Effector memory CD8-positive, alpha-beta T cell (primary cell): ENCODE measurements at regions not wholly inside any gene's neighbourhood (a gene's known extent, or its start where the extent isn't known, plus 50 kb on each side); places are given as distances from the start of the nearest gene placed in this dataset.
"Not testable (repeated sequence)": the region's sequence is repeated elsewhere in the genome, so short reads cannot be mapped to it uniquely, and the experiment has no call there.

ENCODE experiments used
- ATAC-seq: fragments of 150-1000 bp; cut with Tn5 transposase; replicated peaks from 2 replicates; pipeline ENCODE4 v1.10.0; 2021; ENCODE audit warnings: mild to moderate bottlenecking, moderate library complexity
- DNase-seq, 3 experiments: peaks; one replicate each; pipeline ENCODE4 v3.0.0; 2021
- H3K27ac Mint-ChIP-seq, 2 donors: one replicate each; pipeline ENCODE4 v1.8.0; 2022; ENCODE audit warnings: mild to moderate bottlenecking in 2 of 2, mixed read lengths in 2 of 2, moderate library complexity in 2 of 2
- H3K27me3 Mint-ChIP-seq, 2 donors: one replicate each; pipeline ENCODE4 v1.8.0; 2022; ENCODE audit warnings: mixed read lengths in 2 of 2
- H3K36me3 Mint-ChIP-seq: one replicate; pipeline ENCODE4 v1.8.0; 2022; ENCODE audit warnings: mild to moderate bottlenecking, moderate library complexity, mixed read lengths; ENCODE audit not compliant: insufficient read depth
- H3K4me1 Mint-ChIP-seq, 2 donors: one replicate each; pipeline ENCODE4 v1.8.0; 2022; ENCODE audit warnings: low read depth in 2 of 2, mixed read lengths in 2 of 2
- H3K4me3 Mint-ChIP-seq, 2 donors: one replicate each; pipeline ENCODE4 v1.8.0; 2022; ENCODE audit warnings: mild to moderate bottlenecking in 2 of 2, mixed read lengths in 2 of 2, moderate library complexity in 2 of 2
- H3K9me3 Mint-ChIP-seq, 2 donors: one replicate each; pipeline ENCODE4 v1.8.0; 2022; ENCODE audit warnings: mixed read lengths in 2 of 2

GRCh38 chr5:104326966-104327365, 764.4 kb upstream of the NUDT12 start:
- H3K27me3 Mint-ChIP-seq = no peaks in the 10 kb centered on the region
- H3K4me1 Mint-ChIP-seq = no peaks in the 10 kb centered on the region
- peaks cover 2 to 14% of the 10 kb centered on the region in 2 donors for H3K9me3 Mint-ChIP-seq
- H3K36me3 Mint-ChIP-seq = no peaks in the 10 kb centered on the region
- DNase-seq (no peak), ATAC-seq (no peak)
- H3K4me3 Mint-ChIP-seq = no peak overlapping the region
- H3K27ac Mint-ChIP-seq = no peak overlapping the region

- H3K27me3 Mint-ChIP-seq = no peaks in the 10 kb centered on the region
- DNase-seq (no peak), ATAC-seq (no peak)
- no peak overlapping the region for H3K27ac Mint-ChIP-seq
- no peak overlapping the region for H3K4me3 Mint-ChIP-seq
- H3K9me3 Mint-ChIP-seq = peaks cover 2 to 12% of the 10 kb centered on the region in 2 donors
- no peaks in the 10 kb centered on the region for H3K36me3 Mint-ChIP-seq
- no peaks in the 10 kb centered on the region for H3K4me1 Mint-ChIP-seq
Observed at GRCh38 chr5:104325356-104325755, 762.8 kb upstream of the NUDT12 start.

- not testable (repeated sequence) for H3K27ac Mint-ChIP-seq, DNase-seq, H3K27me3 Mint-ChIP-seq, ATAC-seq, H3K9me3 Mint-ChIP-seq, H3K4me1 Mint-ChIP-seq, H3K36me3 Mint-ChIP-seq, H3K4me3 Mint-ChIP-seq
Observed at GRCh38 chr5:104316676-104317075, 754.1 kb upstream of the NUDT12 start.

- ATAC-seq (no peak), DNase-seq (no peak)
- Mint-ChIP-seq H3K4me3 (no peak overlapping the region), H3K27ac (no peak overlapping the region), H3K27me3 (no peaks in the 10 kb centered on the region), H3K36me3 (peaks cover 3% of the 10 kb centered on the region), H3K4me1 (no peaks in the 10 kb centered on the region), H3K9me3 (peaks cover 5 to 7% of the 10 kb centered on the region in 2 donors)
Observed at GRCh38 chr5:104312481-104312880, 749.9 kb upstream of the NUDT12 start.

- DNase-seq (no peak), ATAC-seq (no peak)
- Mint-ChIP-seq H3K9me3 (peaks cover 0 to 2% of the 10 kb centered on the region in 2 donors), H3K36me3 (no peaks in the 10 kb centered on the region), H3K4me3 (no peak overlapping the region), H3K27ac (no peak overlapping the region), H3K27me3 (no peaks in the 10 kb centered on the region), H3K4me1 (no peaks in the 10 kb centered on the region)
Observed at GRCh38 chr5:104305602-104306001, 743.0 kb upstream of the NUDT12 start.

GRCh38 chr5:104299998-104300706, 737.6 kb upstream of the NUDT12 start:
- Mint-ChIP-seq H3K27me3 (no peaks in the 10 kb centered on the region), H3K4me1 (no peaks in the 10 kb centered on the region), H3K9me3 (peaks cover 3 to 18% of the 10 kb centered on the region in 2 donors), H3K27ac (no peak overlapping the region), H3K4me3 (no peak overlapping the region), H3K36me3 (no peaks in the 10 kb centered on the region)
- ATAC-seq (no peak), DNase-seq (no peak)

- peaks cover 7 to 18% of the 10 kb centered on the region in 2 donors for H3K9me3 Mint-ChIP-seq
- H3K27me3 Mint-ChIP-seq = no peaks in the 10 kb centered on the region
- no peaks in the 10 kb centered on the region for H3K36me3 Mint-ChIP-seq
- H3K4me3 Mint-ChIP-seq = no peak overlapping the region
- no peak overlapping the region for H3K27ac Mint-ChIP-seq
- DNase-seq (no peak), ATAC-seq (no peak)
- no peaks in the 10 kb centered on the region for H3K4me1 Mint-ChIP-seq
Observed at GRCh38 chr5:104298518-104298917, 735.9 kb upstream of the NUDT12 start.

- no peak overlapping the region for H3K27ac Mint-ChIP-seq
- DNase-seq = no peak
- peaks cover 10 to 18% of the 10 kb centered on the region in 2 donors for H3K9me3 Mint-ChIP-seq
- H3K36me3 Mint-ChIP-seq = no peaks in the 10 kb centered on the region
- no peak for ATAC-seq
- H3K27me3 Mint-ChIP-seq = no peaks in the 10 kb centered on the region
- H3K4me3 Mint-ChIP-seq = no peak overlapping the region
- H3K4me1 Mint-ChIP-seq = no peaks in the 10 kb centered on the region
Observed at GRCh38 chr5:104297076-104297475, 734.5 kb upstream of the NUDT12 start.

- DNase-seq (no peak), ATAC-seq (no peak)
- Mint-ChIP-seq H3K9me3 (peaks cover 15 to 19% of the 10 kb centered on the region in 2 donors), H3K4me1 (no peaks in the 10 kb centered on the region), H3K27me3 (no peaks in the 10 kb centered on the region), H3K36me3 (no peaks in the 10 kb centered on the region), H3K27ac (no peak overlapping the region), H3K4me3 (no peak overlapping the region)
Observed at GRCh38 chr5:104295991-104296390, 733.4 kb upstream of the NUDT12 start.

GRCh38 chr5:104283136-104283535, 720.5 kb upstream of the NUDT12 start:
- no peak for ATAC-seq
- no peaks in the 10 kb centered on the region for H3K36me3 Mint-ChIP-seq
- peaks cover 8 to 9% of the 10 kb centered on the region in 2 donors for H3K9me3 Mint-ChIP-seq
- no peak overlapping the region for H3K4me3 Mint-ChIP-seq
- H3K4me1 Mint-ChIP-seq = no peaks in the 10 kb centered on the region
- DNase-seq = no peak
- H3K27ac Mint-ChIP-seq = no peak overlapping the region
- no peaks in the 10 kb centered on the region for H3K27me3 Mint-ChIP-seq

- no peak overlapping the region for H3K4me3 Mint-ChIP-seq
- H3K4me1 Mint-ChIP-seq = no peaks in the 10 kb centered on the region
- DNase-seq = no peak
- H3K36me3 Mint-ChIP-seq = no peaks in the 10 kb centered on the region
- no peak for ATAC-seq
- H3K27me3 Mint-ChIP-seq = no peaks in the 10 kb centered on the region
- peaks cover 8 to 11% of the 10 kb centered on the region in 2 donors for H3K9me3 Mint-ChIP-seq
- no peak overlapping the region for H3K27ac Mint-ChIP-seq
Observed at GRCh38 chr5:104273725-104274124, 711.1 kb upstream of the NUDT12 start.

- no peak for DNase-seq
- no peaks in the 10 kb centered on the region for H3K36me3 Mint-ChIP-seq
- no peaks in the 10 kb centered on the region for H3K4me1 Mint-ChIP-seq
- H3K27ac Mint-ChIP-seq = no peak overlapping the region
- peaks cover 8 to 20% of the 10 kb centered on the region in 2 donors for H3K9me3 Mint-ChIP-seq
- H3K4me3 Mint-ChIP-seq = no peak overlapping the region
- H3K27me3 Mint-ChIP-seq = no peaks in the 10 kb centered on the region
- no peak for ATAC-seq
Observed at GRCh38 chr5:104267320-104268015, 704.9 kb upstream of the NUDT12 start.

GRCh38 chr5:104266161-104266560, 703.6 kb upstream of the NUDT12 start:
- no peak for ATAC-seq
- no peak overlapping the region for H3K27ac Mint-ChIP-seq
- no peak overlapping the region for H3K4me3 Mint-ChIP-seq
- H3K4me1 Mint-ChIP-seq = no peaks in the 10 kb centered on the region
- DNase-seq = no peak
- no peaks in the 10 kb centered on the region for H3K27me3 Mint-ChIP-seq
- no peaks in the 10 kb centered on the region for H3K36me3 Mint-ChIP-seq
- peaks cover 8 to 20% of the 10 kb centered on the region in 2 donors for H3K9me3 Mint-ChIP-seq

GRCh38 chr5:104265531-104266140, 703.0 kb upstream of the NUDT12 start:
- ATAC-seq (no peak), DNase-seq (no peak)
- Mint-ChIP-seq H3K4me3 (no peak overlapping the region), H3K27me3 (no peaks in the 10 kb centered on the region), H3K4me1 (no peaks in the 10 kb centered on the region), H3K27ac (no peak overlapping the region), H3K9me3 (peaks cover 6 to 18% of the 10 kb centered on the region in 2 donors), H3K36me3 (no peaks in the 10 kb centered on the region)
